ENCODE measurements at regions not wholly inside any gene's neighbourhood (a gene's known extent, or its start where the extent isn't known, plus 50 kb on each side); places are given as distances from the start of the nearest gene placed in this dataset.

DNA sequence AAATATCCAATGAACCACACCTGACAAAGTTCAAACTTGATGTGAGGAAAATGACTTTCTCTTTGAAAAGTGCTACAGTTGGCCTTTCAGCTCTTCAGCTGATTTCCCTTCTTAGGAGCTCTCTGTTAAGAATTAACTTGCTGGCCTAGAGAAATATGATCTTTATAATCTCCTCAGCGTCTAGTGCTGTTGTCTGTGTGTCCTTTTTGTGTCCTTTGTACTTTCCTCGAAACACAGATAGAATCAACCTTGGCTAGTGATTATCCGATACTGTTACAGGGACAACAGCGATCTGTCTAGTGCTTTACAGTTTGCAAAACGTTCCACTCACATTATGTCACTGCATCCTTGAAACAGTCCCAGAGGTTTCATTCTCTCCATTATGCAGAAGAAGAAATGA is 162.8 kb upstream of the RMST start (continued):
- TF ChIP-seq FOSL2 (CRISPR knock-in tag; IDR thresholded peaks at IDR 0.05) (no peak), ZNF749 (CRISPR knock-in tag; IDR thresholded peaks at IDR 0.05; ENCODE audit: borderline replicate concordance) (no peak), ZIK1 (CRISPR knock-in tag; IDR thresholded peaks at IDR 0.05; ENCODE audit: borderline replicate concordance, low read depth) (no peak), YEATS2 (CRISPR knock-in tag; IDR thresholded peaks at IDR 0.05; ENCODE audit: borderline replicate concordance) (no peak), BCL6 (CRISPR knock-in tag; IDR thresholded peaks at IDR 0.05) (peak; percentile 99), ZNF441 (CRISPR knock-in tag; IDR thresholded peaks at IDR 0.05; ENCODE audit: borderline replicate concordance) (no peak), ZNF850 (CRISPR knock-in tag; conservative IDR thresholded peaks at IDR 0.05) (no peak), KAT7 (CRISPR knock-in tag; IDR thresholded peaks at IDR 0.05; ENCODE audit: borderline replicate concordance) (no peak), ZFP90 (CRISPR knock-in tag; IDR thresholded peaks at IDR 0.05; ENCODE audit: borderline replicate concordance) (no peak), ZFP36L2 (CRISPR knock-in tag; IDR thresholded peaks at IDR 0.05) (no peak), CBFB (CRISPR knock-in tag; IDR thresholded peaks at IDR 0.05) (no peak), RBM39 (IDR thresholded peaks at IDR 0.05; ENCODE audit: low read depth, low read length, poor library complexity, severe bottlenecking) (no peak), SRY (CRISPR knock-in tag; IDR thresholded peaks at IDR 0.05) (no peak), SAP130 (CRISPR knock-in tag; IDR thresholded peaks at IDR 0.05; ENCODE audit: low read depth) (no peak)
- TF ChIP-seq, protein P1, sequence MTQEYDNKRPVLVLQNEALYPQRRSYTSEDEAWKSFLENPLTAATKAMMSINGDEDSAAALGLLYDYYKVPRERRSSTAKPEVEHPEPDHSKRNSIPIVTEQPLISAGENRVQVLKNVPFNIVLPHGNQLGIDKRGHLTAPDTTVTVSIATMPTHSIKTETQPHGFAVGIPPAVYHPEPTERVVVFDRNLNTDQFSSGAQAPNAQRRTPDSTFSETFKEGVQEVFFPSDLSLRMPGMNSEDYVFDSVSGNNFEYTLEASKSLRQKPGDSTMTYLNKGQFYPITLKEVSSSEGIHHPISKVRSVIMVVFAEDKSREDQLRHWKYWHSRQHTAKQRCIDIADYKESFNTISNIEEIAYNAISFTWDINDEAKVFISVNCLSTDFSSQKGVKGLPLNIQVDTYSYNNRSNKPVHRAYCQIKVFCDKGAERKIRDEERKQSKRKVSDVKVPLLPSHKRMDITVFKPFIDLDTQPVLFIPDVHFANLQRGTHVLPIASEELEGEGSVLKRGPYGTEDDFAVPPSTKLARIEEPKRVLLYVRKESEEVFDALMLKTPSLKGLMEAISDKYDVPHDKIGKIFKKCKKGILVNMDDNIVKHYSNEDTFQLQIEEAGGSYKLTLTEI (CRISPR knock-in tag; conservative IDR thresholded peaks at IDR 0.05), result no peak
- TF ChIP-seq, protein P2, sequence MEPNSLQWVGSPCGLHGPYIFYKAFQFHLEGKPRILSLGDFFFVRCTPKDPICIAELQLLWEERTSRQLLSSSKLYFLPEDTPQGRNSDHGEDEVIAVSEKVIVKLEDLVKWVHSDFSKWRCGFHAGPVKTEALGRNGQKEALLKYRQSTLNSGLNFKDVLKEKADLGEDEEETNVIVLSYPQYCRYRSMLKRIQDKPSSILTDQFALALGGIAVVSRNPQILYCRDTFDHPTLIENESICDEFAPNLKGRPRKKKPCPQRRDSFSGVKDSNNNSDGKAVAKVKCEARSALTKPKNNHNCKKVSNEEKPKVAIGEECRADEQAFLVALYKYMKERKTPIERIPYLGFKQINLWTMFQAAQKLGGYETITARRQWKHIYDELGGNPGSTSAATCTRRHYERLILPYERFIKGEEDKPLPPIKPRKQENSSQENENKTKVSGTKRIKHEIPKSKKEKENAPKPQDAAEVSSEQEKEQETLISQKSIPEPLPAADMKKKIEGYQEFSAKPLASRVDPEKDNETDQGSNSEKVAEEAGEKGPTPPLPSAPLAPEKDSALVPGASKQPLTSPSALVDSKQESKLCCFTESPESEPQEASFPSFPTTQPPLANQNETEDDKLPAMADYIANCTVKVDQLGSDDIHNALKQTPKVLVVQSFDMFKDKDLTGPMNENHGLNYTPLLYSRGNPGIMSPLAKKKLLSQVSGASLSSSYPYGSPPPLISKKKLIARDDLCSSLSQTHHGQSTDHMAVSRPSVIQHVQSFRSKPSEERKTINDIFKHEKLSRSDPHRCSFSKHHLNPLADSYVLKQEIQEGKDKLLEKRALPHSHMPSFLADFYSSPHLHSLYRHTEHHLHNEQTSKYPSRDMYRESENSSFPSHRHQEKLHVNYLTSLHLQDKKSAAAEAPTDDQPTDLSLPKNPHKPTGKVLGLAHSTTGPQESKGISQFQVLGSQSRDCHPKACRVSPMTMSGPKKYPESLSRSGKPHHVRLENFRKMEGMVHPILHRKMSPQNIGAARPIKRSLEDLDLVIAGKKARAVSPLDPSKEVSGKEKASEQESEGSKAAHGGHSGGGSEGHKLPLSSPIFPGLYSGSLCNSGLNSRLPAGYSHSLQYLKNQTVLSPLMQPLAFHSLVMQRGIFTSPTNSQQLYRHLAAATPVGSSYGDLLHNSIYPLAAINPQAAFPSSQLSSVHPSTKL (CRISPR knock-in tag; IDR thresholded peaks at IDR 0.05), result peak; percentile 53; the same call in 1 of the 2 replicates
- TF ChIP-seq, protein P3, sequence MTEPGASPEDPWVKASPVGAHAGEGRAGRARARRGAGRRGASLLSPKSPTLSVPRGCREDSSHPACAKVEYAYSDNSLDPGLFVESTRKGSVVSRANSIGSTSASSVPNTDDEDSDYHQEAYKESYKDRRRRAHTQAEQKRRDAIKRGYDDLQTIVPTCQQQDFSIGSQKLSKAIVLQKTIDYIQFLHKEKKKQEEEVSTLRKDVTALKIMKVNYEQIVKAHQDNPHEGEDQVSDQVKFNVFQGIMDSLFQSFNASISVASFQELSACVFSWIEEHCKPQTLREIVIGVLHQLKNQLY (CRISPR knock-in tag; IDR thresholded peaks at IDR 0.05), result no peak
- TF ChIP-seq, protein P4, sequence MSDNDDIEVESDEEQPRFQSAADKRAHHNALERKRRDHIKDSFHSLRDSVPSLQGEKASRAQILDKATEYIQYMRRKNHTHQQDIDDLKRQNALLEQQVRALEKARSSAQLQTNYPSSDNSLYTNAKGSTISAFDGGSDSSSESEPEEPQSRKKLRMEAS (IDR thresholded peaks at IDR 0.05), result no peak
- TF ChIP-seq, protein P5, sequence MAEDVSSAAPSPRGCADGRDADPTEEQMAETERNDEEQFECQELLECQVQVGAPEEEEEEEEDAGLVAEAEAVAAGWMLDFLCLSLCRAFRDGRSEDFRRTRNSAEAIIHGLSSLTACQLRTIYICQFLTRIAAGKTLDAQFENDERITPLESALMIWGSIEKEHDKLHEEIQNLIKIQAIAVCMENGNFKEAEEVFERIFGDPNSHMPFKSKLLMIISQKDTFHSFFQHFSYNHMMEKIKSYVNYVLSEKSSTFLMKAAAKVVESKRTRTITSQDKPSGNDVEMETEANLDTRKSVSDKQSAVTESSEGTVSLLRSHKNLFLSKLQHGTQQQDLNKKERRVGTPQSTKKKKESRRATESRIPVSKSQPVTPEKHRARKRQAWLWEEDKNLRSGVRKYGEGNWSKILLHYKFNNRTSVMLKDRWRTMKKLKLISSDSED (CRISPR knock-in tag; IDR thresholded peaks at IDR 0.05), result no peak
- TF ChIP-seq, protein P6, sequence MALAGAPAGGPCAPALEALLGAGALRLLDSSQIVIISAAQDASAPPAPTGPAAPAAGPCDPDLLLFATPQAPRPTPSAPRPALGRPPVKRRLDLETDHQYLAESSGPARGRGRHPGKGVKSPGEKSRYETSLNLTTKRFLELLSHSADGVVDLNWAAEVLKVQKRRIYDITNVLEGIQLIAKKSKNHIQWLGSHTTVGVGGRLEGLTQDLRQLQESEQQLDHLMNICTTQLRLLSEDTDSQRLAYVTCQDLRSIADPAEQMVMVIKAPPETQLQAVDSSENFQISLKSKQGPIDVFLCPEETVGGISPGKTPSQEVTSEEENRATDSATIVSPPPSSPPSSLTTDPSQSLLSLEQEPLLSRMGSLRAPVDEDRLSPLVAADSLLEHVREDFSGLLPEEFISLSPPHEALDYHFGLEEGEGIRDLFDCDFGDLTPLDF (CRISPR knock-in tag; IDR thresholded peaks at IDR 0.05), result no peak
